SK-N-MC (cell line): ENCODE measurements at regions not wholly inside any gene's neighbourhood (a gene's known extent, or its start where the extent isn't known, plus 50 kb on each side); places are given as distances from the start of the nearest gene placed in this dataset.

Source experiments
- EZH2 ChIP-seq: fragments of 200-600 bp; sonication (generic); IDR thresholded peaks from one replicate; pipeline ENCODE4 v1.6.1; 2017; ENCODE audit warnings: antibody characterized with exemption
- FOXP2 ChIP-seq: optimal IDR thresholded peaks from 2 replicates; pipeline ENCODE3; 2011; ENCODE audit warnings: mild to moderate bottlenecking, moderate library complexity; ENCODE audit not compliant: insufficient read depth; ENCODE audit errors: extremely low read length, control extremely low read depth
- POLR2AphosphoS5 ChIP-seq: IDR thresholded peaks from 2 replicates; pipeline ENCODE4 v1.6.1; 2012; ENCODE audit warnings: mild to moderate bottlenecking, low read depth, low read length, borderline replicate concordance

- TF ChIP-seq EZH2, result no peak
- no peak for TF ChIP-seq POLR2AphosphoS5
- no peak for TF ChIP-seq FOXP2
Observed at GRCh38 chr13:44765001-44765471, 188.9 kb upstream of the TSC22D1 start.
